AG08395 (cell line): ENCODE measurements at regions not wholly inside any gene's neighbourhood (a gene's known extent, or its start where the extent isn't known, plus 50 kb on each side); places are given as distances from the start of the nearest gene placed in this dataset.

ENCODE experiments used
- DNase-seq: peaks from one replicate; pipeline ENCODE4 v3.0.0; 2012; ENCODE audit warnings: mixed read lengths, low spot score

- DNase-seq: no peak
These were observed 208.7 kb upstream of the PREP start for GRCh38 chr6:105611606-105612005.

- DNase-seq: no peak
These were observed 206.6 kb upstream of the PREP start for GRCh38 chr6:105609375-105609991.

GRCh38 chr6:105608711-105609374 is 206.0 kb upstream of the PREP start:
- peak; percentile 90 for DNase-seq

GRCh38 chr6:105607636-105608621 is 205.0 kb upstream of the PREP start:
- no peak for DNase-seq

GRCh38 chr6:105606831-105607463 is 204.1 kb upstream of the PREP start:
- DNase-seq: no peak

GRCh38 chr6:105604587-105604884 is 201.7 kb upstream of the PREP start:
- no peak for DNase-seq

GRCh38 chr6:105603788-105604586 is 201.1 kb upstream of the PREP start:
- peak; percentile 44 for DNase-seq

- DNase-seq: peak; percentile 89
These were observed 198.8 kb upstream of the PREP start for GRCh38 chr6:105601541-105602236.

GRCh38 chr6:105600336-105601260 is 197.7 kb upstream of the PREP start:
- no peak for DNase-seq

GRCh38 chr6:105598264-105598663 is 195.4 kb upstream of the PREP start:
- DNase-seq: no peak

GRCh38 chr6:105596284-105596755 is 193.4 kb upstream of the PREP start:
- DNase-seq: peak; percentile 87

GRCh38 chr6:105595829-105596228 is 192.9 kb upstream of the PREP start:
- DNase-seq: no peak

- no peak for DNase-seq
These were observed 191.9 kb upstream of the PREP start for GRCh38 chr6:105594821-105595220.

GRCh38 chr6:105593805-105594671 is 191.2 kb upstream of the PREP start:
- no peak for DNase-seq

GRCh38 chr6:105593056-105593690 is 190.3 kb upstream of the PREP start:
- no peak for DNase-seq

- DNase-seq: peak; percentile 37
These were observed 189.4 kb upstream of the PREP start for GRCh38 chr6:105592329-105592728.

GRCh38 chr6:105591053-105591452 is 188.2 kb upstream of the PREP start:
- DNase-seq: no peak

- DNase-seq: no peak
These were observed 185.3 kb upstream of the PREP start for GRCh38 chr6:105588123-105588710.
